Cerebellar cortex (tissue), 1 donor: ENCODE measurements at regions not wholly inside any gene's neighbourhood (a gene's known extent, or its start where the extent isn't known, plus 50 kb on each side); places are given as distances from the start of the nearest gene placed in this dataset.

Source experiments
- DNase-seq: peaks from one replicate; pipeline ENCODE4 v3.0.0-alpha.2; 2015; ENCODE audit warnings: low spot score

- DNase-seq, result no peak
These were observed 298.9 kb downstream of the SHOX2 start for GRCh38 chr3:157807280-157807679.

DNA sequence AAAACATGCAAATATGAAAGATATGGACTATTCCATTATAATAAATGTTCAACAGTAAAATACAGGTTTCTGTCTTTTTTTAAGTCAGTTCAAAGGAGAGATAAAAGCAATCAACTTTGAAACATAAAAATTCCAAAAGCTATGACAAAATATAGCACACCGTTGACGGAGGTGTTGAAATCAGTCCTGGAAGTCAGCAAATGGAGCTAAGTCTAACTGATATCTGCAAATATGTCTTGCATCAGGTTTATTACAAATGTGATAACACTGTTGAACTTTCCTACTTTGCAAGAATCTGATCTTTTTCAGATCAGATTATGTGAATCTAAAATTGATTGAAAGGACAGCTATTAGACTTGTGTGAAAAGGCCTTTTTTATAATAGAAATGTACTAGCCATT is 300.7 kb downstream of the SHOX2 start:
- DNase-seq, result no peak

DNA sequence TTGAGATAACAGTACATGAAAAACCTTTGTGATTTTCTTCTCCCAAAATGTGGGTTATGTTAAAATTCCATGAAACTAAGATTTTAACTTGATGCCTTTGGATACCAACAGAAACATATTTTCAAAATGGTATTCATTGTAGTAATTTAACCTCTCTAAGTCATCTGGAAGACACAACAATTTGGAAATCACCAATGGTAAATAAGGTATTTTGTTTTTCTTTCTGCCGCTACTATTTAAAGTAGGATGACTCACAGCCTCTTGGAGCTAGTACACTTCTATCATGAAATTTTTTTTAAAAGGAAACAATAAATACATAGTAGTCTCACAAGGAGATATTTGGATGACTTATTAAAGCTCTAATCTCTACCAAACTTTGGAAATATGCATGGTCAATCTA is 291.6 kb upstream of the VEPH1 start:
- no peak for DNase-seq

DNA sequence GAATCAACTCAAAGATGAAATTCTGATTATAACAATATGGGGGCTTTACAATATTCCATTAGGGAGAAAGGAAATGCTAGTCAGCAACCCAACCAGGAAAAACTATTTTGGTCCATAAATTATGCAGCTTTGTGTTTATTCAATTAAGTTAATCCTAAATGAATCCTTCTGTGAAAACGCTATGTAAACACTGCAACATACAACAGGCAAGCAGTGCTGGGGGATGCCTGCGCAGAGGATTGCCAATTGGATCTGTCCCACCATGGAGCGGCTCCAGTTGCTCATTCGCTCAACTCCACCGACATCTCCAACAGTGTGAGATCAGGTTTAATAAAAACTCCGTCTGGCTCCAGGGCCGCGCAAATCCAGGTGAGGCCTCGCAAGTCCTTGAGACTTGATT is 290.5 kb upstream of the VEPH1 start:
- no peak for DNase-seq

GRCh38 chr3:157789162-157789561 is 285.9 kb upstream of the VEPH1 start:
- no peak for DNase-seq

DNA sequence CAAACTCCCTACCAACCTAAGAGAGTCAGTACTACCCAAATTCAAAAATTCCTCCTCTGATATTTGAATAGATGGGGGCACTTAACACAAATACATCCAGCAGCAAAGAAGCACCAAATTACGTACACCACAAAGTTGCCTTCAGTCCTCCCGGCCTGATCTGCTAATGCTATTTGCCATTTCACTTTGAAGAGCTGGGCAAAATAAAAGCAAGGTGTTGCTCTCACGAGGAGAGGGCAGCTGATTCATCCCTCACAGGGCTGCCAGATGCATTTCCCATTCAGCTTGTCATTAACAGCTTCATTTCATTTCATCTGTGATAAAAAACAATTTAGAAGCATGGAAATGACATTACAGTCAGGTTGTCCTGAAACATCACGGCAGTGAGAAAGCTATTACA is 283.4 kb upstream of the VEPH1 start:
- DNase-seq, result no peak

- DNase-seq, result no peak
These were observed 283.0 kb upstream of the VEPH1 start for GRCh38 chr3:157786211-157786610.

GRCh38 chr3:157785102-157785826 is 282.0 kb upstream of the VEPH1 start:
- DNase-seq, result peak; percentile 10

GRCh38 chr3:157782236-157782635 is 279.0 kb upstream of the VEPH1 start:
- DNase-seq, result no peak

DNA sequence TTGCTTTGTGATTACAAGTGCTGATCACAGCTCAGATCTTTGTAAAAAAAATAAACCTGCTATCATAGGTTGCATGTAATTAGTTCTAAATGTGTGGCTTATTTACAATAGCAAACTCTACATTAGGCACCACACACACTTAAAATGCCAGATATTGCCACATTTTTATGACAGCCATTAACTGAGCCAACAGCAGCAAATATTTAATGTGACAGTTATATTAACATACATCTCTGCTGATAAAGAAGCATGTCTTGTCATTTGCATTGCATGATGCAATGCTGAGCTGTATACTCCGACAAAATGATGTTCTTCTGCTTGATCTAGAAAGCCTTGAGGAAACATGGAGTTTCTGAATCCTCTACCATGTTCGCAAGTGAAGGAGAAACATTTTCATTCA is 273.6 kb upstream of the VEPH1 start:
- DNase-seq, result no peak

DNA sequence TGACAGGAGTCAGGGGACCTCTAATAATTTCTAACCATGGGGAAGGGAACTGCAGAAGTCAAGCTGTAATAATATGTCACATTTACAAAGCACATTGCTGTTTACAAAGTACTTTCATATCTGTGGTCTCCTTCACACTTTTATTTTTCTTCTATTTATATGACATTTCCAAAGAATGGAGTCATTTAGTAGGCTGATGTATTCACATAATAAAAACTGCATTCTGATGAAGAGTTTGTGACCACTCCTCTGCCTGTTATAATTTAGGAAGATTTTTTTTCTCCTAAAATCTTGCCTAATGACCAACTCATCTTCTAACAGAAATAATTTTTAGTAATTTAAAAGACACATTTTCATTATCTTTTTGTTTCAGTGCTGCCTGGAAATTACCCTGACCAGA is 272.2 kb upstream of the VEPH1 start:
- DNase-seq, result no peak

DNA sequence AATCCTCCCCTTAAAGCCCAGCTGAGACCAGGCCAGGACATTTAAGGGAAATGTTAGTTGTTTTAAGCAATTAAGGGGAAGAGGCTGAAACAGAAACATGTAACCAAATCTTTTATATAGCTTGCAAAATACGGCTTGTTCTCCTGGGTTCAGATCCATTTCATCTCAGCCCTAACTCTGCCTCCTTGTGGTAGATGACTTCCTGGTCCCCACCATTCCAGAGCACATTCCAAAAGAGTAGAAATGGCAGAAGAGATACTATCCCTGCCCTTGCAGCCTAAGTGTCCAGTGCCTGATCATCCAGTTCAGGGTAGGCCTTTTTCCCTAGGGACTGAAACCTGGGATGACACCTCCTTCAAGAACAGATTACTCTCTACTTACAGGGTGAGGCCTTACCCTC is 266.2 kb upstream of the VEPH1 start:
- DNase-seq, result no peak

- DNase-seq, result no peak
These were observed 264.4 kb upstream of the VEPH1 start for GRCh38 chr3:157767607-157768006.

GRCh38 chr3:157763644-157764043 is 260.4 kb upstream of the VEPH1 start:
- no peak for DNase-seq

DNA sequence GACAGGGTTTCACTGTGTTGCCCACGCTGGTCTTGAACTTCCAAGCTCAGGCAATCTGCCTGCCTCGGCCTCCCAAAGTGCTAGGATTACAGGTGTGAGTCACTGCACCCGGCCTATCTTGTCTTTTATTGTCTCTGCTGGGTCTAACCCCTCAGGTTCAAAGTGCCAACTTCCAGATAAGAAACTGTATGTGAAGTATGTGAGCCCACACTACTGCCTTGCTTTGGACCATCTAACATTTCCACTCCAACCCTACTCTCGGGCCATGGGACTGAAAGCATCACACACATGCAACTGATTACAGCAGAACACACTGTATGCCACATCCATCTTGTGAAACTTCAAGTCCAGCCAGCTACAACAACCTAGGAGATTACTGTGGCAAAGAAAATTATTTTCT is 256.1 kb upstream of the VEPH1 start:
- DNase-seq, result no peak

DNA sequence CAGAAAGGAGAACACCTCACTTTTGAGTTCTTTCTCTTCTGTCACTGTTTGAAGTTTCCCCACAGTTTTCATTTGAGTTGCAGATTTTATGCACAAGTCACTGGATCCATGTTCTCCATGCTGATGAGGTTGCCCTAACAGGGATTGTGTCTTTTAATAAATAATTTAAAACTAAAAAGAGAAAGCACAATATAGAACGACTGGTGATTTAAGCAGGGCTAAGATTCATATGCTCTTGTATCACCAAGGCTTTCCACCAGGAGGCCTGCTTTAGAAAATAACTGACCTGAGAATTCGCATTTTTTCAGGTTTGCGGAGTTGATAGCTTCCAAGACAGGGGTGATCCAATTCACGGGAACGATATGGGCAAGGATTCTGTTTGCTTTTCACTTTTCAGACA is 252.0 kb upstream of the VEPH1 start:
- no peak for DNase-seq

GRCh38 chr3:157754451-157754850 is 251.2 kb upstream of the VEPH1 start:
- DNase-seq, result peak; percentile 10

DNA sequence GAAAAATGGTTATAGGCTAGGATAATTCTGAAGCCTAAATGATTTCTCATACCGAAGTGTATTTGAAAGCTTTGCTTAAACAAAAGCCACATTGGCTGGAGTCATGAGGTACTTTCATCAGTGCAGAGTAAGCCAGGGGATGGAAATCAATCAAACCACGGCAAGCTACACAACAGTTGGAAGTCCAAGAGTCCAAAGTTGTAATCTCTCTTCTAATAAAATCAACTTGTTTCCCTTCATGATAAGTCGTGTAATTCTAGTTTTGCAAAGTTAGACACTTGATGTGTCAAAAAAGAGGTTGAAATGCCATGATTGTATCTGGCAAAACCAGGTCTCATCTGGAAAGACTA is 250.5 kb upstream of the VEPH1 start:
- DNase-seq, result peak; percentile 27

- peak; percentile 39 for DNase-seq
These were observed 250.0 kb upstream of the VEPH1 start for GRCh38 chr3:157752956-157753786.

- DNase-seq, result no peak
These were observed 249.3 kb upstream of the VEPH1 start for GRCh38 chr3:157752554-157752953.

GRCh38 chr3:157751386-157751785 is 248.2 kb upstream of the VEPH1 start:
- DNase-seq, result no peak

GRCh38 chr3:157746391-157746790 is 243.2 kb upstream of the VEPH1 start:
- DNase-seq, result no peak

DNA sequence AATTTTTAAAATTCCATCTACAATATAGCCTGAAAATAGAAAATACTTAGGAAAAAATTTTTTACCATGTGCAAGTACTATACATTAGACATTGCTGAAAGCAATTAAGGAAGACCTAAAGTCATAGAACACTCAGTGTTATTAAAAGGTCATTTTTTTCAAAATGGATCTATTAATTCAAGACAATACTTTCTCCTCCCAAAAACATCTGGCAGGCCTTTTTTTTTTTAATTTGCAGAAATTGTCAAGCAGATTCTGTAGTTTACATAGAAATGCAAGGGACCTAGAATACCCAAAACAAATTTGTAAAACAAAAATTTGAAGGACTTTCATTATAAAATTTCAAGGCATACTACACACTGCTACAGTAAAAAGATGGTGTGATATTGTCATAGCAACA is 238.4 kb upstream of the VEPH1 start:
- DNase-seq, result no peak

- no peak for DNase-seq
These were observed 235.2 kb upstream of the VEPH1 start for GRCh38 chr3:157738441-157738840.
